HPDE6-E6E7 (cell line): ENCODE measurements at regions not wholly inside any gene's neighbourhood (a gene's known extent, or its start where the extent isn't known, plus 50 kb on each side); places are given as distances from the start of the nearest gene placed in this dataset.
"Not testable (repeated sequence)": the region's sequence is repeated elsewhere in the genome, so short reads cannot be mapped to it uniquely, and the experiment has no call there.

Experiments used
- DNase-seq: peaks from one replicate; pipeline ENCODE4 v3.0.0; 2011; ENCODE audit warnings: missing footprints; ENCODE audit errors: extremely low spot score

DNA sequence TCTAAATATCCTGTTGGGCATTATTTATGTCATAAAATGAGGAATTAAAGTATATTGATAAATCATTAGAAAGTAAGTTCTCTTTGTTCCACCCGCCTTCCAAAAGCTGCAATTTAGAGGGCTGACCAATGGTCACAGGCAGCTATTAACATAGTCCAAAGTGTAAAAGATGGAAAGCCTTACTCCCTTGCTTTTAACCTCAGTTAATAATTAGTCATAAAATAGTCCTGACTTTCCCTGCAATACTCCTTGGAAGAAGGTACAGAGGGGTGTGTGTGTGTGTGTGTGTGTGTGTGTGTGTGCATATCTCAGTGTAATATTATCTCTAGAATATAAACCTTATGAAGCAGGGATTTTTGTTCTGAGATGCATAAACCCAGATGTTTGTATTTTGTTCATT, 275.4 kb downstream of the FAT4 start:
- no peak for DNase-seq

DNA sequence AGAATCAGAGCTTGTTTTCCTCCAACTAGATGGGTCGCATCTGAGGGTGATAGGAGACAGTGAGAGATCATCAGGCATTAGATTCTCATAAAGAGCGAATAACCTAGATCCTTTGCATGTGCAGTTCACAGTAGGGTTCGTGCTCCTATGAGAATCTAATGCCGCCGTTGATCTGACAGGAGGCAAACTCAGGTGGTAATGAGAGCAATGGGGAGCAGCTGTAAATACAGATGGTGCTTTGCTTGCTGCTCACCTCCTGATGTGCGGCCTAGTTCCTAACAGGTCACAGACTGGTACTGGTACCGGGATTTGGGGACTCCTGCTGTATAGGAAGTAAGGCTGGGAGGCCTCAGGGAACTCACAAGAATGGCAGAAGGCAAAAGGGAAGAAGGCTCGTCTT, 276.5 kb downstream of the FAT4 start:
- no peak for DNase-seq

DNA sequence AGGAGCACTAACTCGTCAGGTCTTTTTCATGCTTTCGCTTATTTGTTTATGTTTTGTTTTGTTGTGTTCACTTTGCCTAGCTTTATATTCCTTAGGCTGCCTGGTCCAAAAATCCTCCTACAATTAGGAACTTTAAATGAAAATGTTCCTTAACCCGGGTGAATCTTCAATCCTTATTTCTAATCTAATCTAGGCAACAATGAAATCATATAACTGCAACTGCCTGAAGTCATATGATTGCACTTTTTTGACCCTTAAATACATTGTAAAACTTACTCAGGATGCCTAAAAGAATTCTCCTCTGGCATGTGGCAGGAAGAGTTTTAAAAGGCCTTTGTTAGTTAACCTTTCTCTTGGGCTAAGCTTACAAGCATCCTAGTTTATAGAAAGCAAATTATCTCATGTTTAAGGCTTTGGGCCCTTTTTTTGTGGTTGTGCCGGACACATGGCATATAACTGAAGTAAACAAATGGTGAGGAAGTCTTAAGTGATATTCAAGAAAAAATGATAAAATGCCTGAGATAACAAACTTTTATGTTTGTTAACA, 279.4 kb downstream of the FAT4 start:
- no peak for DNase-seq

DNA sequence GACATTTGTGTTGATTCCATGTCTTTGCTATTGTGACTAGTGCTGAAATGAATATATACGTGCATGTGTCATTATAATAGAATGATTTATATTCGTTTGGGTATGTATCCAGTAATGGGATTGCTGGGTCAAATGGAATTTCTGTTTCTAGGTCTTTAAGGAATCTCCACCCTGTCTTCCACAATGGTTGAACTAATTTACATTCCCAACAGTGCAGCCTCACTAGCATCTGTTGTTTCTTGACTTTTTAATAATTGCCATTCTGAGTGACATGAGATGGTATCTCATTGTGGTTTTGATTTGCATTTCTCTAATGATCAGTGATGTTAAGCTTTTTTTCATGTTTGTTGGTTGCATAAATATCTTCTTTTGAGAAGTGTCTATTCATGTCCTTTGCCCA, 291.2 kb downstream of the FAT4 start:
- DNase-seq: not testable (repeated sequence)

DNA sequence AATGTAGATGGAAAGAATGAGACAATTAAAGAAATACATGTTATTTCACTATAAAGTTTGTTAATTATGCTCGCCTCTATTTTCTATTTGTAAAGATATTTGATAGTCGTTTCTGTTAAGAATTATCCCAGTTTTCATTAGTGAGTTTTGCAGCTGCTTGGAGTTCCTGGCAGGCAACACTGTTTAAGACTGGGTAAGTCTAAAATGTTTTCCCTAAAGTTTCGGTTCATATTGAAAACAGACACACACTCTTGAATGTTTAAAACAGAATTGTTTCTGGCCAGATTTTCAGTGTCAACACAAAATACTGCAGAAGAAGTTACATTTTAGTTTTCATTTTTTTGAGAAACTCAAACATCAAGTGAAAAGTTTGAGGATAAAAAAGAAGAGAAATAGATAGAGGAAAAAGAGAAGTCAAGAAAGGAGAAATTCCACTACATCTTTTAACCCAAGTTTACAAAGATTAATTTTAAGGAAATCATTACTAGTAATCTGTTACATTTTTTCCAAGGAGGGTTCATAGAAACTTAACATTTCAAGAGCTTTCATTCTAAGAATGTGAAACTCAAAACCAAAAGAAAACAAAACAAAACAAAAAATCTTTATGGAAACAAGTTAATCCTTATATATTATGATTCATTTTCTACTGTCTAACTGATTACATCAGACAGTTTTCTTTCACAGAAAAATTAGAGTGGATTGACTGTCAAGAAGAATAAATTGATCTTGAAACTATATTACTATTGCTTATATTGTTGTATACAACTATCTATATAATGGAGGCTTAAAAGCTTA, 305.5 kb downstream of the FAT4 start:
- DNase-seq: no peak

DNA sequence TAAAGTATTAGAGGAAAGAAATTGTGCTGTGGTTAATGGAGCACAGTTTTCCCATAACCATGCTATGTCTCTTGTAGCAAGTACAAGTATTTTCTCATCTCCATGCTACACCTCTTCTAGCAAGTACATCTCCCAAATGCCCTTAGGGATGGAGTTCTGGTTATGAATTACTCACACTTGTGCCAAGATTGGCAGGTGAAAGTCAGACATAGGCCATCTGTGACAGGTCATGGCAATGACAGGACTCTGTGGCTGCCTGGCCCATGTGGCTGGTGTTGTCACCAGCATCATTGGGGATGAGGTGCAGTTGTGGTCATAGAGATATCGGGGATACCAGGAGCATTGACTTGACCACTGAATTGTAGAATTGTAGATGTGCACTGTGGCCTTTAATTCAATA, 310.2 kb downstream of the FAT4 start:
- no peak for DNase-seq

DNA sequence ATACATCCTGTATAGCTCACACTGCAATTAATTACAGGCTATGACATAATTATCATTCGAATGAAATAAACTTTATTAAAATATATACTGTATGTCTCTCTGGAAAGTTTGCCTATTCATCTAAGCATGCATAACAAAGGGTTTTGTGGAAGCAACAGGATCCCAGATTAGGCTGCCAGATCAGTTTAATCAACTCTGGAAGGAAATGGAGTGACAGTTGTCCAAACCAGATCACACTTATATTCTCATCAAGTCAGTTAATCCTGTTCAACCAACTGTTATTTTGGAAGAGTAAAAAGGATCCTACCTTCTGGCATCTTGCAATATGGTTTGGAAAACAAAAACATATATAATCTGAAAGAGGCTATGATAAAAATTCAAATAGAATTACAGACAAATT, 312.2 kb downstream of the FAT4 start:
- DNase-seq: no peak

DNA sequence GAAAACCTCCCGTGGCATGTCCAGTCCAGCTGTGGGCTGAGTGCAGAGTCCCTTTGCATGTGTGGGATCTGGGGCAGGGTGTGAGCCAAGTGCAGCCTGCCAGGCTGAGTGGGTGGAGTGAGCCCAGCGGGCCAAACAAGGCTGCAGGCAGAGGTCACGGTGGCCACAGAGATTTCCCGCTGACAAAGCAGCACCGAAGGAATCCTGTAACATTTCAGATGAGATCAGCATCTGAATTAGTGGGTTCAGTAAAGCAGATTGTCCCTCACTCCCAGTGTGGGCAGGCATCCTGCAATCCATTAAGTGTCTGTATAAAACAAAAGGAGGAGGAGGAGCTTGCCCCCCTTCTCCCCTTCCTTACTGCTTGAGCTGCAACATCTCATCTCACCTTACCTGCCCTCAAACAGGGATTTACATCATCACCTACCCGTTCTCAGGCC, 324.4 kb downstream of the FAT4 start:
- DNase-seq: no peak

DNA sequence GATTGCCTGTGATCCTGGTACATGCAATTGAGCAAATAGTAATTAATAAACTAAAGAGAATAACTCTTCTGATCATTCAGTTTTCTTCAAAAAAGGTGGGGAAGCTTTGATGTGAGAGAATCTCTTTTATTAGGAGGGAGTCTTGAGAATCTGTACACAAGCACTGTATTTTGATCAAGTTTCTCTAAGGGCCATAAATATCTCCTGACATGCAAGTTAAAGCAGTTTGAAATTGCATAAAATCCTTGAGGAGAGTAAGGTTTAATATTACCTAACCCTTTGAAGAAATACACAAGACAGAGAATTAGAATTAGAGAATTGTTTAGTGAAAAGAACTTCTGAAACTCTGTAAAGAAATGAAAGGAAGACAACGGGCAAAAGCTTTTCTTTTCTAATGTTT, 326.9 kb downstream of the FAT4 start:
- DNase-seq: no peak

DNA sequence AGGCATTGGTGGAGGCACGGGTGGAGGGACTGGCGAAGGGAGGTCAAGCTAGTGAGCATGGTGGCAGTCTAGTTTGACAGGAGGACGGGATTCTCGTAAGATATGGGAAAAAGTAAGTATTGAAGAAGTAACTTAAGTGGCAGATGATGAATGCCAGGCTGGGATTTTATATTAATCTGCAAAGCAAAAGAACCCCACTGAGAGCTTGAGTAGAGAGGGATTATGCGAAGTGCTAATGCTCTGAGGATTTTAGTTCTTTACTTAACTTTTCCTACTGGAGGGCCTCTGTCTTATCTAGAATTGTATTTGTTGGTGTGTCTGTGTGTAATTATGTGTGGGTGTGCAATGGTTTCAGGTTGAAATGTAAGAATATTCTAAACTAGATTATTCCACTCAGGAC, 327.9 kb downstream of the FAT4 start:
- DNase-seq: no peak

DNA sequence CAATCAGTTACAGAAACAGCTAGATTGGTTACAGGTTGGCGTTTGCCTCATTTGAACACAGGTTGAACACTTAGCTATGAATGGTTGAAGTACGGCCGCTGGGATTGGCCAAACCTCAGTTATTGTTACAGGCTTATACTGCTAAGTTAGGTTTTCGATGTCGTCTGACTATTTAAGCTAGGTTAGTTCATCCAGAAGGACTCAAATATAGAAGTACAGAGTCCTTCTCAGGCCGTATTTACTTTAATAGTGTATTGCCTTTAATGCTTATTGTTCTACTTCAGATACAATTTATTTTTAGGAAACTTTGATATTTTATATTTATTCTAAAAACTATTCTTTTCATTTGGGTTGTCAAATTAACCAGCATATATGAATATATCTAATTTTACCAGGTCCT, 334.7 kb downstream of the FAT4 start:
- no peak for DNase-seq

DNA sequence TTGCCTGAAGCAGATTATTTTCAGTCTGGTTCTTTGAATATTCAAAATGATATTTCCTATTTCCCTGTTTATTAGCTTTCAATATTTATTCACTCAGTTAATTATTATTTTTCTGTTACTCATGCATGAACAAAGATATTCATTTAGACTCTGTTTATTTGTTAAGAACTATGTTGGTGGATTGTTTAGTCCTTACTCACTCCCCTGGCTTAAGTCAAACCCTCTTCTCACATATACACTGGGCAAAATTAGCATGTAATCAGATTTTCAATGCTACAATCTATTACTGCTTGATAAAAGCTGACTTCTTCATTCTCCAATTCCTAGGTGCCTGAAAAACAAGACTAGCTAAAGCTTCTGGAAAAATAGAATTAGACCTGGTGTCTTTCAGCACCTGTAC, 335.8 kb downstream of the FAT4 start:
- no peak for DNase-seq

DNA sequence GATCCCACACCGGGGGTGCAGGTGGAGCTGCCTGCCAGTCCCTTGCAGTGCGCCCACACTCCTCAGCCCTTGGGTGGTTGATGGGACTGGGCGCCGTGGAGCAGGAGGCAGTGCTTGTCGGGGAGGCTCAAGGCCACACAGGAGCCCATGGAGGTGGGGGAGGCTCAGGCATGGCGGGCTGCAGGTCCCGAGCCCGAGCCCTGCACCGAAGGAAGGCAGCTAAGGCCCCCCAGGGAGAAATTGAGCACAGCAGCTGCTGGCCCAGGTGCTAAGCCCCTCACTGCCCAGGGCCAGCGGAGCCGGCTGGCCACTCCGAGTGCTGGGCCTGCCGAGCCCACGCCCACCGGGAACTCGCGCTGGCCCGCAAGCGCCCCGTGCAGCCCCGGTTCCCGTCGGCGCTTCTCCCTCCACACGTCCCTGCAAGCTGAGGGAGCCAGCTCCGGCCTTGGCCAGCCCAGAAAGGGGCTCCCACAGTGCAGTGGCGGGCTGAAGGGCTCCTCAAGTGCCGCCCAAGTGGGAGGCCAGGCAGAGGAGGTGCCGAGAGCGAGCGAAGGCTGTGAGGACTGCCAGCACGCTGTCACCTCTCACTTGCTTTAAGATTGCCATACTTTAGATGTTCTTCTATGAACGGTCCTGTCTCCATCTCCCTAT, 337.1 kb downstream of the FAT4 start:
- not testable (repeated sequence) for DNase-seq

DNA sequence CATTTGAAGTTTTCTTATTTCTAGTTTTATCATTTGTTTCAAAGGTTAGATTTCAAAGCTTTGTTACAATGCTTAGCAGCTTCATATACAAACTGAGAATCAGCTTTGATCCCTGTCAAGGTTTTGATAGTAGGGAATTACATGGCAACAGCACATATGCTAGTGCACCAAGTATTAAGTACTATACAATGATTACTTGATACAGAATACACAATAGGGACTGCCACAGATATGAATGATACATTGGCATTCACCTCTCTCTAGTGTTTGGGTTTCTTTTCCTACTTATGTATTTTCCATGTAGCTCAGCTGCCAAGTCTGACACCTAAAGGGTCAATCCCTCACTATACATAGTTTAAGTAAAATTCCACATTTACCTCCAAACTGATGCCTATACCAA, 344.0 kb downstream of the FAT4 start:
- DNase-seq: no peak

DNA sequence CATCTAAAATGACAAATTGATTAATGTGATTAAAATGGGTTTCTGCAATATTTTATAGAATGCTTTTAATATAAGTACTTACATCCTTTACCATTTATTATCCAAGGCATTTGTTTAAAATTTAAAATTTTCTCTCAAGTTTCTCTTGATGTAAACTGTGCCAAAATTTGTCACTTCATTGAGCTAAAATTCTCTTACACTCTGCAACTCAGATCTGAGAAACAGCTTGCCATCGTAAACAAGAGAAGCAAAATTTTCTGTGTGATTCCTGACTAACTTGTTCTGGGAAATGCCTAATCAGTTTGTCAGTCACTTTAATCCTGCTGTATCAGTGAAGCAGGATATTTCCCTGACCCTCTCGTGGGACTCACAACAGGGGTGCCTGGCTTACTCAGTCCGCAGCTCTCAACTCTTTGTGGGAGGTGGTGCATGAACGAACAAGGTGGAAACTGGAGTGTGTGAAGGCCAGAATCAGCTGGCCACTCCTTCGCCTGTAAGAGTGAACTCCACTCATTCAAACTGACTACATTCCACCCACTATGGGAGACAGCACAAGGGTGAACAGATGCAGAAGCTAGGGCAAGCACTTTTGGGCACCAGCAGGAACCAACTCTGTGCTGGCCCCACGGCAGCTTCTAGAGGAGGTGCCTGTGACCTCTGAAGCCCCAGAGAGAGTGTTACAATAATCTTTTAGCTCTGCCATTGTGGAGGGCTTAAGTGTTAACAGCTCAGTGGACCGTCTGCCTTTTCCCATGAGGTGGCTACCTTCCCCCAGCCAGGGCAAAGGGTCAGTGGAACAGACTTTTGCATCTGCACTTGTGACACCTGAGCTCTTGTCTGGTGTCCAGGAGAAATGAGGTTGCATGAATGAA, 349.4 kb downstream of the FAT4 start:
- DNase-seq: no peak

DNA sequence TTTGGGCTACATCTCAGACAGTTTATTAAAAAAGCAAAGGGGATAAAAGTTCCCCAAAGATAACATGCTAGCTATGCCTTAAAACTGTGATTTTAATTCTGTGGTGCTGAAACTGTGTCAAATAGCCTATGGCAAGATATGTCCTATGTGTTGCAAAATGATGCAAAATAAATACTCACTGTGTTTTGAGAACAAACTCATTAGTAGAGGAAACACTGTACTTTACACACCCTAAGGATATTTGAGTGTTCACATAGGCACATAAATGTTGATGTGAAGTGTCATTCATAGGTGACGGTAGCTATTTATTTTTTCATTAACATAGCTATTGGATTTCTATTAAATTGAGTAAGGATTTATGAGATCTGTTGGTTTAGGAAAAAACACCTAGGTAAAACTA, 351.9 kb downstream of the FAT4 start:
- no peak for DNase-seq

DNA sequence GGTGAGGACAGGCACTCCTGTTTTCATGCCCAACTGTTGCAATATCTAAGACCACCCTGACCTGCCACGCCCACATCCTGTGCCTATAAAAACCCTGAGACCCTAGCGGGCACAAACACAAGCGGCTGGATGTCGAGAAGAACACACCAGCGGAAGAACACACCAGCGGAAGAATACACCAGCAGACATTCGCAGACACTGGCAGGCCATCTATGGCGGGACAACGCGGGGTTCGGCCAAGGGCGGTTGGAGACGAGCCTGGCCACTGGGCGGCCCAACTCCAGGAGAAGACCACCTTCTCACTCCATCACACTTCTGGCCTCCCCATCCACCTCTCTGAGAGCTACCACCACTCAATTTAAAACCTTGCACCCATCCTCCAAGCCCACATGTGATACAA, 361.4 kb downstream of the FAT4 start:
- DNase-seq: no peak

DNA sequence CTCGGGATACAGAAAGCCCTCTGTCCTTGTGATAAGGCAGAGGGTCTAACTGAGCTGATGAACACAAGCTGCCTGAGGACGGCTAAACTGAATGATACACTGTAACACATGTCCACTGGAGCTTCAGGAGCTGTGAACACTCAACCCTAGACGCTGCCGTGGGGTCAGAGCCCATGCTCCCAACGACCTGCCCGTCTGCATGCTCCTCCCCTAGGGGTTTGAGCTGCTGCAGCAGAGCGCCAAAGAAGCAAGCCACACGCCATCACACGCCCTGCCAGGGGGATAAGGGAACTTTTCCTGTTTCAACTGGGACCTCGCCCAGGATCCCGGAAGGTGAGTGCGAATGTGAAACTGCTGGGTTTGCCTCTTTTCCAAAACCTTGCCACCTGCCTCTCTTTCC, 361.8 kb downstream of the FAT4 start:
- no peak for DNase-seq

DNA sequence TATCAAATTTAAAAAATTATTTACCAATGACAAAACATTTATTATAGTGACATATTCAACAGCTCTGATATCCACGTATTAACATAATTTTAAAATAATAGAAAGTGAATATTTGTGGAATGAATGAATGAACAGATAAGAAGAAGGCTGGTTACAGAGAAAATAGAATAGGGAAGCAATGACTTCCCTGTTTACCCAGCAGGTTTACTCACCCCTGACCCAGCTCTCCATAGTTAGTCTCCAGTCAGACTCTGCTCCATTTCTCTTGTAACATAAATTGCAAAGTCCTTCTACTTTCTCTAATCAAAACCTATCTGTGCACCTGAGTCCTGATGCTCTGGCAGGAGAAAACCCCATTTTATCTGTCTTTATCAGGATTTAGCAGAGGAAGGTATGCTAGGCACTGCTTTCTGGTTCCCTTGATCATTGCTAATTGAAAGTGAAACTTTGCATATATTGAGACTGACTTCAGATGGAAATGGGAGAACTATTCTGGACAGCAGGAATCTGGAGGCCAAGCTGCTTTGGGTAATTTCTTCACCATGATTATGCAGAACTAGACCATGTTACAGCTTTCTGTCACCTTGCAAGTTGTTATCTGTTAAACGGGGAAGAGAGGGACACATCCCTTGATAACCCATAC, 363.0 kb downstream of the FAT4 start:
- peak; percentile 7 for DNase-seq

DNA sequence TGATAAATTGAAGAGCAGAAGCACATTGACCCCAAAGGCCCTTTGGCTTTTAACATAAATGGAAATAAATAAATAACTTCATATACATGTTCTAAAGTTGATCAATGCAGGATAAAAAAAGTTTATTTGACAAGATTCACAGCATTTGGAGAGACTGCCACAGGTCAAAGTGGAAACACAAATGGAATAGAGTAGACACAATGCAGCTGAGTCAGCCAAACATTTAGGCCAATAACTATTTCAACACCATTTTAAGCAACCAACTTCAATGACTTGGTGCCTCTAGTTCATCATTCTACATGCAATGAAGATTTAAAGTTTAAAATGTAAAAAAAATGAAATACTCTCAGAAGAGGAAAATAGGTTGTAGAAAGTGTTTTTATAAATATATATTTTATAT, 365.2 kb downstream of the FAT4 start:
- DNase-seq: no peak

DNA sequence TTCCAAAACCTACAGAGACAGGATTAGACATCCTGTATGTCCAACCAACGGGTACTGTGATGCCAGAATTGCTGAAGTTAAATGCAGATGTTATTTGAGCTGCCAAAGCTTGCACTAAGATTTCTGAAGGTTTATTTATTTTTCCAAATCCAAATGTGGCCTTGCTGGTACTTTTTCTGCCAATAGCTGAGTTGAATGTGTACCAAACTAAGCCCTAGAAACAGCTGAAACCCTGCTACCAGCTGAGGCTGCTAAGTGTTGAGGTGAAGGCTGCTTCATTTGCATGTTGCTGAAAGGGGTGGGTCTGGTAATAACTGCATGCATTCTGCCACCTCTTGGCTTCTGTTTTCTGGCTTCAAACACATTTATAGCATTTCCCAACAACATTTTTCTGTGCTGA, 366.5 kb downstream of the FAT4 start:
- no peak for DNase-seq

DNA sequence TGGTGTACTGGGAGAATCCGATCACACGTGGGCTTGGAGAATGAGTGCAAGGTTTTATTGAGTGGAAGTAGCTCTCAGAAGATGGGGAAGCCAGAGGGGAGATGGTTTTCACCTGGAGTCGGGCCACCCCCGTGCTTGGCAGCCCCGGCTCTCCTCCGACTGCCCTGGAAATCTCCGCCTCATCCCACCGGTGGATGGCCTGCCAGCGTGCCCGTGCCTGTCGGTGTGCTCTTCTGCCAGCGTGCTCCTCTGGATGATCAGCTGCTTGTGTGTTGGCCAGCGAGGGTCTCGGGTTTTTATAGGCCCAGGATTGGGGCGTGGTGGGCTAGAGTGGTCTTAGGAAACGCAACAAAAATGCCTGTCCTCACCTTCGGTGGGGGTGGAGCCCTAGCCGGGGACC, 368.0 kb downstream of the FAT4 start:
- no peak for DNase-seq
